ENCODE measurements at regions not wholly inside any gene's neighbourhood (a gene's known extent, or its start where the extent isn't known, plus 50 kb on each side); places are given as distances from the start of the nearest gene placed in this dataset.
"Not testable (repeated sequence)": the region's sequence is repeated elsewhere in the genome, so short reads cannot be mapped to it uniquely, and the experiment has no call there.

GRCh38 chr6:168193816-168194721 lies 115.1 kb upstream of the FRMD1 start:
- no peak for DNase-seq (ENCODE audit: low read depth)

GRCh38 chr6:168192901-168193815 lies 114.1 kb upstream of the FRMD1 start:
- DNase-seq (ENCODE audit: low read depth): no peak

- no peak for DNase-seq (ENCODE audit: low read depth)
Measured at GRCh38 chr6:168192195-168192900, 113.3 kb upstream of the FRMD1 start.

- no peak for DNase-seq (ENCODE audit: low read depth)
Measured at GRCh38 chr6:168190646-168191443, 111.8 kb upstream of the FRMD1 start.

GRCh38 chr6:168190014-168190405 lies 111.0 kb upstream of the FRMD1 start:
- DNase-seq (ENCODE audit: low read depth): no peak

- DNase-seq (ENCODE audit: low read depth): no peak
Measured at GRCh38 chr6:168189200-168190013, 110.4 kb upstream of the FRMD1 start.

GRCh38 chr6:168188369-168189199 lies 109.6 kb upstream of the FRMD1 start:
- no peak for DNase-seq (ENCODE audit: low read depth)

- no peak for DNase-seq (ENCODE audit: low read depth)
Measured at GRCh38 chr6:168186438-168186837, 107.4 kb upstream of the FRMD1 start.

GRCh38 chr6:168186018-168186417 lies 107.0 kb upstream of the FRMD1 start:
- not testable (repeated sequence) for DNase-seq (ENCODE audit: low read depth)

GRCh38 chr6:168184701-168185100 lies 105.7 kb upstream of the FRMD1 start:
- DNase-seq (ENCODE audit: low read depth): no peak

GRCh38 chr6:168183613-168183970 lies 104.6 kb upstream of the FRMD1 start:
- no peak for DNase-seq (ENCODE audit: low read depth)

GRCh38 chr6:168182908-168183612 lies 104.0 kb upstream of the FRMD1 start:
- no peak for DNase-seq (ENCODE audit: low read depth)

- no peak for DNase-seq (ENCODE audit: low read depth)
Measured at GRCh38 chr6:168182366-168182765, 103.4 kb upstream of the FRMD1 start.

GRCh38 chr6:168181876-168182275 lies 102.9 kb upstream of the FRMD1 start:
- DNase-seq (ENCODE audit: low read depth): no peak

GRCh38 chr6:168181316-168181715 lies 102.3 kb upstream of the FRMD1 start:
- DNase-seq (ENCODE audit: low read depth): no peak

- DNase-seq (ENCODE audit: low read depth): no peak
Measured at GRCh38 chr6:168180548-168181011, 101.6 kb upstream of the FRMD1 start.

GRCh38 chr6:168179702-168180382 lies 100.8 kb upstream of the FRMD1 start:
- no peak for DNase-seq (ENCODE audit: low read depth)

- no peak for DNase-seq (ENCODE audit: low read depth)
Measured at GRCh38 chr6:168179133-168179532, 100.1 kb upstream of the FRMD1 start.

All from CMK (cell line).